K562 (cell line): ENCODE measurements at regions not wholly inside any gene's neighbourhood (a gene's known extent, or its start where the extent isn't known, plus 50 kb on each side); places are given as distances from the start of the nearest gene placed in this dataset.

Experiments used
- ATAC-seq: fragments of 200-7000 bp; cut with Tn5 transposase; 3 replicates; pipeline ENCODE4 v1.9.1; 2020; ENCODE audit warnings: moderate library complexity
- BruUV-seq: library from RNA; stranded (reverse); fragments of 400-500 nt; replicated peaks from 2 replicates; lab custom pipeline; 2021; lab: Mats Ljungman, UMichigan
- CTCF ChIA-PET: fragments of 300-600 bp; formaldehyde crosslinking; extraction: SDS; loops from one replicate; lab custom pipeline; 2021; ENCODE audit warnings: low intra/inter-chr PET ratio; lab: Yijun Ruan, JAX
- POLR2A ChIA-PET: fragments of 300-600, 350-650 bp; sonication (Branson Sonifier 250); formaldehyde crosslinking; extraction: SDS; loops from one replicate; lab custom pipeline; 2021; ENCODE audit warnings: antibody characterized with exemption, inconsistent platforms; lab: Yijun Ruan, JAX
- DNase-seq, 4 experiments: peaks; one replicate each; pipeline versions ENCODE4 v3.0.0 to v3.0.0-alpha.2; 2011 to 2018; ENCODE audit warnings: low spot score in 3 of 4, mixed read lengths in 3 of 4; ENCODE audit errors: extremely low read depth in 1 of 4
- FAIRE-seq: peaks from 2 replicates; lab custom pipeline; 2011; peaks lifted over from hg19 to GRCh38; lab: Jason Lieb, UNC
- H2AFZ ChIP-seq: 2 replicates; pipeline ENCODE4 v1.6.0; 2011; ENCODE audit warnings: low read depth, low read length, control low read depth, inconsistent platforms
- H3K27ac ChIP-seq: fragments of 200-600 bp; 3 replicates; pipeline ENCODE4 v1.8.0; 2011; ENCODE audit warnings: low read depth, mild to moderate bottlenecking, control low read depth, inconsistent platforms, low read length, moderate library complexity, mixed read lengths; ENCODE audit errors: extremely low read depth
- H3K27me3 ChIP-seq, 2 experiments: fragments of 300-600 bp in 1 of 2; 2 replicates in 1 of 2; 3 replicates in 1 of 2; pipeline versions ENCODE4 v1.6.0 to v1.8.0; 2011; ENCODE audit warnings: inconsistent platforms in 2 of 2, low read length in 2 of 2, mild to moderate bottlenecking in 1 of 2, mixed read lengths in 1 of 2, moderate library complexity in 1 of 2; ENCODE audit not compliant: control insufficient read depth in 2 of 2, insufficient read depth in 2 of 2
- H3K36me3 ChIP-seq: fragments of 300-600 bp; 3 replicates; pipeline ENCODE4 v1.8.0; 2011; ENCODE audit warnings: mild to moderate bottlenecking, low read length, inconsistent platforms; ENCODE audit not compliant: control insufficient read depth, insufficient read depth
- H3K4me1 ChIP-seq, 2 experiments: fragments of 200-600 bp in 1 of 2; replicated peaks in 1 of 2; 2 replicates in 1 of 2; 3 replicates in 1 of 2; pipeline versions ENCODE4 v1.5.1 to v1.8.0; 2011; ENCODE audit warnings: inconsistent platforms in 2 of 2, low read length in 2 of 2, mild to moderate bottlenecking in 1 of 2, mixed read lengths in 1 of 2, moderate library complexity in 1 of 2; ENCODE audit not compliant: control insufficient read depth in 2 of 2, insufficient read depth in 2 of 2
- H3K4me2 ChIP-seq: 2 replicates; pipeline ENCODE4 v1.6.1; 2011; ENCODE audit warnings: low read length, control low read depth, inconsistent platforms, mixed read lengths; ENCODE audit not compliant: insufficient read depth
- H3K4me3 ChIP-seq: fragments of 200-600 bp; sonication (generic), shearing (Covaris generic); 2 replicates; pipeline ENCODE4 v1.5.1; 2016; ENCODE audit warnings: control low read depth, inconsistent platforms
- H3K79me2 ChIP-seq: fragments of 200-600 bp; 3 replicates; pipeline ENCODE4 v1.8.0; 2011; ENCODE audit warnings: low read length, inconsistent platforms; ENCODE audit not compliant: control insufficient read depth, insufficient read depth
- H3K9ac ChIP-seq, 2 experiments: 2 replicates each; pipeline versions ENCODE4 v1.6.0 to v1.6.1; 2011; ENCODE audit warnings: low read depth in 2 of 2, low read length in 2 of 2, control low read depth in 1 of 2, inconsistent platforms in 1 of 2, mild to moderate bottlenecking in 1 of 2, mixed read lengths in 1 of 2; ENCODE audit not compliant: insufficient read depth in 1 of 2
- H3K9me1 ChIP-seq: one replicate; pipeline ENCODE4 v1.6.0; 2011; ENCODE audit warnings: inconsistent platforms, mild to moderate bottlenecking, low read length, moderate library complexity; ENCODE audit not compliant: control insufficient read depth, insufficient read depth
- H3K9me3 ChIP-seq: replicated peaks from 2 replicates; pipeline ENCODE4 v1.5.1; 2011; ENCODE audit warnings: low read depth, low read length, inconsistent platforms; ENCODE audit not compliant: control insufficient read depth, insufficient read depth
- H4K20me1 ChIP-seq: replicated peaks from 2 replicates; pipeline ENCODE4 v1.6.1; 2011; ENCODE audit warnings: low read length, inconsistent platforms, mixed read lengths; ENCODE audit not compliant: control insufficient read depth, insufficient read depth
- CEBPB ChIP-seq: fragments of 450-650 bp; IDR thresholded peaks from 2 replicates; pipeline ENCODE4 v1.6.1; 2016; ENCODE audit warnings: missing genetic modification characterization, missing compliant biosample characterization
- NCOA6 ChIP-seq: fragments of 450-650 bp; IDR thresholded peaks from 2 replicates; pipeline ENCODE4 v1.6.1; 2017; ENCODE audit warnings: mild to moderate bottlenecking
- POU5F1 ChIP-seq: fragments of 150-350 bp; IDR thresholded peaks from 2 replicates; pipeline ENCODE4 v1.6.1; 2014; ENCODE audit warnings: borderline replicate concordance, low read length, low read depth, mild to moderate bottlenecking; ENCODE audit not compliant: partially characterized antibody
- RUNX1 ChIP-seq: sonication (generic); IDR thresholded peaks from 2 replicates; pipeline ENCODE4 v1.6.1; 2016; ENCODE audit warnings: antibody characterized with exemption, low read depth
- SIN3A ChIP-seq, 2 experiments: fragments of 150-350 bp in 1 of 2; IDR thresholded peaks; 2 replicates each; pipeline ENCODE4 v1.6.1; 2011 to 2016; ENCODE audit warnings: borderline replicate concordance in 2 of 2, low read depth in 2 of 2, low read length in 2 of 2, mild to moderate bottlenecking in 2 of 2, moderate library complexity in 2 of 2; ENCODE audit not compliant: control insufficient read depth in 1 of 2
- SMARCA5 ChIP-seq: fragments of 450-650 bp; IDR thresholded peaks from 2 replicates; pipeline ENCODE4 v1.6.1; 2016
- SOX6 ChIP-seq: fragments of 450-650 bp; IDR thresholded peaks from 2 replicates; pipeline ENCODE4 v1.6.1; 2014; ENCODE audit warnings: mild to moderate bottlenecking
- SPI1 ChIP-seq: IDR thresholded peaks from 2 replicates; pipeline ENCODE4 v1.6.1; 2011; ENCODE audit warnings: low read depth, low read length, control low read depth, borderline replicate concordance
- THRAP3 ChIP-seq: fragments of 450-650 bp; IDR thresholded peaks from 2 replicates; pipeline ENCODE4 v1.6.1; 2016; ENCODE audit warnings: mild to moderate bottlenecking, inconsistent platforms, borderline replicate concordance
- YBX1 ChIP-seq: fragments of 450-650 bp; IDR thresholded peaks from 2 replicates; pipeline ENCODE4 v1.7.1; 2016; ENCODE audit warnings: mild to moderate bottlenecking
- WGBS: fragments of 100-300 bp; shearing (Covaris generic); methylation state at CpG from one replicate; pipeline ENCODE4 v1.1.6; 2016; ENCODE audit warnings: low coverage, mixed read lengths; ENCODE audit not compliant: insufficient coverage; ENCODE audit errors: missing lambda C conversion rate; 5-methylcytosine and 5-hydroxymethylcytosine counted together
- in situ Hi-C: fragments of 300-500 bp; cut with MboI; formaldehyde crosslinking; loops from 4 replicates; pipeline ENCODE4 v1.15.0; 2018; ENCODE audit warnings: inconsistent platforms, mixed read lengths
- intact Hi-C: fragments of 100-400 bp; cut with micrococcal nuclease; formaldehyde crosslinking; loops from 2 replicates; pipeline ENCODE4 v1.14.2; 2022
- TF ChIP-seq, protein P1 (sequence below): IDR thresholded peaks from 2 replicates; pipeline ENCODE4 v1.6.1; 2016; ENCODE audit warnings: missing genetic modification characterization, missing compliant biosample characterization
- TF ChIP-seq, protein P2 (sequence below): fragments of 200-400 bp; formaldehyde crosslinking; IDR thresholded peaks from 2 replicates; pipeline ENCODE4 v1.6.1; 2017; ENCODE audit warnings: mild to moderate bottlenecking, low read depth, low read length, moderate library complexity

DNA sequence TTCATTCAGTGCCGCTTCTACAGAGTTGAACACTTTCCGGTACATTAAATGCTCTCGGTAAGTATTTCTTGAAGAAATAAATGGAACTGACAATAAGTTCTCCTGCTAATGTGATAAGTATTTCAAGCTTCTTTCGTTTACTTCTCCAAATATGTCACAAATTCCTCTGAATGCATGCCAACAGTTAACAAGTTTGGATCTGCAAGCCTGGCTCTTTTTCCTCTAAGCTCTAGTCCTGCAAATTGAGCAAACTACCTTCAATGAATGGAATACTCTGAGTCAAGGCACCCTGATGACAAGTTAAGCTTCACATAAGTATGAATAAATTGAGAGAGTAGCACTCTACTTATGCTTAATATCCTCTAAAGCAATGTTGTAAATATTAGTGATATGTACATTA lies 403.6 kb downstream of the PDGFC start:
- no peaks in the 10 kb centered on the region for H3K4me1 ChIP-seq
- ATAC-seq (no peak), DNase-seq (no peak), FAIRE-seq (no peak)
- 0% methylated on average over 4 of the region's 4 CpGs for WGBS
- H3K4me3 ChIP-seq = no peak overlapping the region
- ChIA-PET POLR2A (no interaction called here), CTCF (no interaction called here)
- BruUV-seq = no TSS peak
- in situ Hi-C loops = no loop called here
- no peaks in the 10 kb centered on the region for H3K36me3 ChIP-seq
- no peaks in the 10 kb centered on the region for H4K20me1 ChIP-seq
- no peaks in the 10 kb centered on the region for H3K9me1 ChIP-seq
- TF ChIP-seq, protein P1, sequence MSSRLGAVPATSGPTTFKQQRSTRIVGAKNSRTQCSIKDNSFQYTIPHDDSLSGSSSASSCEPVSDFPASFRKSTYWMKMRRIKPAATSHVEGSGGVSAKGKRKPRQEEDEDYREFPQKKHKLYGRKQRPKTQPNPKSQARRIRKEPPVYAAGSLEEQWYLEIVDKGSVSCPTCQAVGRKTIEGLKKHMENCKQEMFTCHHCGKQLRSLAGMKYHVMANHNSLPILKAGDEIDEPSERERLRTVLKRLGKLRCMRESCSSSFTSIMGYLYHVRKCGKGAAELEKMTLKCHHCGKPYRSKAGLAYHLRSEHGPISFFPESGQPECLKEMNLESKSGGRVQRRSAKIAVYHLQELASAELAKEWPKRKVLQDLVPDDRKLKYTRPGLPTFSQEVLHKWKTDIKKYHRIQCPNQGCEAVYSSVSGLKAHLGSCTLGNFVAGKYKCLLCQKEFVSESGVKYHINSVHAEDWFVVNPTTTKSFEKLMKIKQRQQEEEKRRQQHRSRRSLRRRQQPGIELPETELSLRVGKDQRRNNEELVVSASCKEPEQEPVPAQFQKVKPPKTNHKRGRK (tag) = no peak
- no peak for TF ChIP-seq POU5F1
- no peak for TF ChIP-seq SMARCA5
- no peak for TF ChIP-seq SPI1
- no peak for TF ChIP-seq YBX1
- TF ChIP-seq THRAP3 = no peak
- TF ChIP-seq, protein P2, sequence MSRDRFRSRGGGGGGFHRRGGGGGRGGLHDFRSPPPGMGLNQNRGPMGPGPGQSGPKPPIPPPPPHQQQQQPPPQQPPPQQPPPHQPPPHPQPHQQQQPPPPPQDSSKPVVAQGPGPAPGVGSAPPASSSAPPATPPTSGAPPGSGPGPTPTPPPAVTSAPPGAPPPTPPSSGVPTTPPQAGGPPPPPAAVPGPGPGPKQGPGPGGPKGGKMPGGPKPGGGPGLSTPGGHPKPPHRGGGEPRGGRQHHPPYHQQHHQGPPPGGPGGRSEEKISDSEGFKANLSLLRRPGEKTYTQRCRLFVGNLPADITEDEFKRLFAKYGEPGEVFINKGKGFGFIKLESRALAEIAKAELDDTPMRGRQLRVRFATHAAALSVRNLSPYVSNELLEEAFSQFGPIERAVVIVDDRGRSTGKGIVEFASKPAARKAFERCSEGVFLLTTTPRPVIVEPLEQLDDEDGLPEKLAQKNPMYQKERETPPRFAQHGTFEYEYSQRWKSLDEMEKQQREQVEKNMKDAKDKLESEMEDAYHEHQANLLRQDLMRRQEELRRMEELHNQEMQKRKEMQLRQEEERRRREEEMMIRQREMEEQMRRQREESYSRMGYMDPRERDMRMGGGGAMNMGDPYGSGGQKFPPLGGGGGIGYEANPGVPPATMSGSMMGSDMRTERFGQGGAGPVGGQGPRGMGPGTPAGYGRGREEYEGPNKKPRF = no peak
- TF ChIP-seq NCOA6 = no peak
- no peak for TF ChIP-seq CEBPB (tag)
- no peak for TF ChIP-seq SOX6
- TF ChIP-seq RUNX1 = no peak
- TF ChIP-seq SIN3A (IDR thresholded peaks at IDR 0.05; ENCODE audit: borderline replicate concordance in 2 of 2, control insufficient read depth in 1 of 2, low read depth in 2 of 2, low read length in 2 of 2) = no peak
- H3K79me2 ChIP-seq = no peaks in the 10 kb centered on the region
- H3K9ac ChIP-seq = no peak overlapping the region
- no peaks in the 10 kb centered on the region for H3K27me3 ChIP-seq
- intact Hi-C loops = no loop called here
- H3K27ac ChIP-seq = no peak overlapping the region
- no peak overlapping the region for H2AFZ ChIP-seq
- H3K4me2 ChIP-seq = no peak overlapping the region
- no peaks in the 10 kb centered on the region; the same call in 1 of the 2 replicates for H3K9me3 ChIP-seq
